Neural progenitor cell (in vitro differentiated cells): ENCODE measurements at regions not wholly inside any gene's neighbourhood (a gene's known extent, or its start where the extent isn't known, plus 50 kb on each side); places are given as distances from the start of the nearest gene placed in this dataset.

ENCODE experiments used
- DNase-seq: peaks from one replicate; pipeline ENCODE4 v3.0.0-alpha.2; 2016; ENCODE audit warnings: low spot score
- H2AFZ ChIP-seq: fragments of 200-600 bp; sonication (generic); replicated peaks from 2 replicates; pipeline ENCODE4 v1.6.1; 2016; ENCODE audit warnings: antibody characterized with exemption
- H3F3A ChIP-seq: fragments of 200-600 bp; sonication (generic); 2 replicates; pipeline ENCODE4 v1.6.1; 2016; ENCODE audit warnings: antibody characterized with exemption, low read depth
- H3K27ac ChIP-seq: fragments of 200-600 bp; sonication (generic); 2 replicates; pipeline ENCODE4 v1.5.1; 2016; ENCODE audit warnings: mild to moderate bottlenecking
- H3K27me3 ChIP-seq: fragments of 200-600 bp; sonication (generic); 2 replicates; pipeline ENCODE4 v1.6.1; 2016; ENCODE audit warnings: mild to moderate bottlenecking, moderate library complexity
- H3K36me3 ChIP-seq: fragments of 200-600 bp; sonication (generic); 2 replicates; pipeline ENCODE4 v1.5.1; 2016
- H3K4me1 ChIP-seq: fragments of 200-600 bp; sonication (generic); 2 replicates; pipeline ENCODE4 v1.6.1; 2016; ENCODE audit warnings: mixed run types
- H3K4me2 ChIP-seq: fragments of 200-600 bp; sonication (generic); 2 replicates; pipeline ENCODE4 v1.6.1; 2016
- H3K4me3 ChIP-seq: fragments of 200-600 bp; sonication (generic); 2 replicates; pipeline ENCODE4 v1.5.1; 2016
- H3K79me2 ChIP-seq: fragments of 200-600 bp; sonication (generic); 2 replicates; pipeline ENCODE4 v1.6.1; 2016; ENCODE audit warnings: low read depth
- H3K9ac ChIP-seq: fragments of 200-600 bp; sonication (generic); 2 replicates; pipeline ENCODE4 v1.6.1; 2016
- H3K9me3 ChIP-seq: fragments of 200-600 bp; sonication (generic); 2 replicates; pipeline ENCODE4 v1.5.1; 2016; ENCODE audit warnings: low read depth
- H4K20me1 ChIP-seq: fragments of 200-600 bp; sonication (generic); 2 replicates; pipeline ENCODE4 v1.6.1; 2016; ENCODE audit warnings: low read depth
- H3K27ac Mint-ChIP-seq: 3 replicates; pipeline ENCODE4 v1.8.0; 2021; ENCODE audit warnings: mixed read lengths
- H3K27me3 Mint-ChIP-seq: 2 replicates; pipeline ENCODE4 v1.8.0; 2022; ENCODE audit warnings: low read depth, mild to moderate bottlenecking, inconsistent platforms, moderate library complexity, mixed read lengths; ENCODE audit not compliant: insufficient read depth
- H3K36me3 Mint-ChIP-seq: 3 replicates; pipeline ENCODE4 v1.8.0; 2021; ENCODE audit warnings: mixed read lengths
- H3K4me1 Mint-ChIP-seq: 3 replicates; pipeline ENCODE4 v1.8.0; 2021; ENCODE audit warnings: mixed read lengths
- H3K4me3 Mint-ChIP-seq: 3 replicates; pipeline ENCODE4 v1.8.0; 2021; ENCODE audit warnings: mild to moderate bottlenecking, moderate library complexity, mixed read lengths
- H3K9me3 Mint-ChIP-seq: 3 replicates; pipeline ENCODE4 v1.8.0; 2020; ENCODE audit warnings: mixed read lengths
- CTCF ChIP-seq: fragments of 200-600 bp; sonication (generic); IDR thresholded peaks from 2 replicates; pipeline ENCODE4 v1.5.1; 2017; ENCODE audit warnings: antibody characterized with exemption, mild to moderate bottlenecking
- EZH2 ChIP-seq: fragments of 200-600 bp; sonication (generic); IDR thresholded peaks from 2 replicates; pipeline ENCODE4 v1.6.1; 2017; ENCODE audit warnings: antibody characterized with exemption, mild to moderate bottlenecking, moderate library complexity
- EZH2phosphoT487 ChIP-seq: fragments of 200-600 bp; sonication (generic); IDR thresholded peaks from 2 replicates; pipeline ENCODE4 v1.6.1; 2017; ENCODE audit warnings: antibody characterized with exemption

GRCh38 chr13:99646866-99647595, 145.8 kb downstream of the TM9SF2 start:
- Mint-ChIP-seq H3K27ac (no peak overlapping the region), H3K4me1 (peaks cover 17% of the 10 kb centered on the region), H3K4me3 (no peak overlapping the region), H3K27me3 (peaks cover 2% of the 10 kb centered on the region), H3K36me3 (no peaks in the 10 kb centered on the region), H3K9me3 (no peaks in the 10 kb centered on the region)
- Histone ChIP-seq H3K9me3 (no peaks in the 10 kb centered on the region), H3K4me3 (no peak overlapping the region), H3K4me2 (no peak overlapping the region), H3K36me3 (no peaks in the 10 kb centered on the region), H4K20me1 (no peaks in the 10 kb centered on the region), H2AFZ (no peak overlapping the region), H3K9ac (no peak overlapping the region), H3F3A (no peaks in the 10 kb centered on the region), H3K27ac (no peak overlapping the region), H3K27me3 (no peaks in the 10 kb centered on the region), H3K79me2 (no peaks in the 10 kb centered on the region), H3K4me1 (peaks cover 16% of the 10 kb centered on the region)
- no peak for TF ChIP-seq EZH2phosphoT487
- no peak for TF ChIP-seq CTCF
- no peak for TF ChIP-seq EZH2
- DNase-seq = no peak

- Histone ChIP-seq H3K79me2 (no peaks in the 10 kb centered on the region), H3F3A (no peaks in the 10 kb centered on the region), H4K20me1 (no peaks in the 10 kb centered on the region), H3K4me1 (peaks cover 11% of the 10 kb centered on the region), H3K36me3 (no peaks in the 10 kb centered on the region), H3K4me2 (no peak overlapping the region), H3K4me3 (no peak overlapping the region), H3K27ac (no peak overlapping the region), H3K9ac (no peak overlapping the region), H3K9me3 (no peaks in the 10 kb centered on the region), H2AFZ (no peak overlapping the region), H3K27me3 (no peaks in the 10 kb centered on the region)
- Mint-ChIP-seq H3K27ac (no peak overlapping the region), H3K4me1 (peaks cover 14% of the 10 kb centered on the region), H3K9me3 (no peaks in the 10 kb centered on the region), H3K4me3 (no peak overlapping the region), H3K27me3 (no peaks in the 10 kb centered on the region), H3K36me3 (no peaks in the 10 kb centered on the region)
- TF ChIP-seq EZH2phosphoT487 (no peak), EZH2 (no peak), CTCF (no peak)
- no peak for DNase-seq
Measured at GRCh38 chr13:99642841-99643240, 141.6 kb downstream of the TM9SF2 start.

- Histone ChIP-seq H3K9ac (no peak overlapping the region), H3K79me2 (no peaks in the 10 kb centered on the region)
- TF ChIP-seq EZH2phosphoT487 (no peak), EZH2 (no peak), CTCF (no peak)
Measured at GRCh38 chr13:99642006-99642405, 140.7 kb downstream of the TM9SF2 start.

More at GRCh38 chr13:99642006-99642405, 140.7 kb downstream of the TM9SF2 start:
- Histone ChIP-seq H3K27me3 (no peaks in the 10 kb centered on the region), H3K9me3 (no peaks in the 10 kb centered on the region), H2AFZ (no peak overlapping the region), H3F3A (no peaks in the 10 kb centered on the region), H3K27ac (no peak overlapping the region), H4K20me1 (no peaks in the 10 kb centered on the region), H3K4me1 (peaks cover 4% of the 10 kb centered on the region), H3K4me3 (no peak overlapping the region), H3K36me3 (no peaks in the 10 kb centered on the region), H3K4me2 (no peak overlapping the region)
- DNase-seq = no peak
- Mint-ChIP-seq H3K27me3 (no peaks in the 10 kb centered on the region), H3K27ac (no peak overlapping the region), H3K9me3 (no peaks in the 10 kb centered on the region), H3K4me1 (peaks cover 5% of the 10 kb centered on the region), H3K4me3 (no peak overlapping the region), H3K36me3 (no peaks in the 10 kb centered on the region)
